Prostate gland (tissue), 2 donors: ENCODE measurements at regions not wholly inside any gene's neighbourhood (a gene's known extent, or its start where the extent isn't known, plus 50 kb on each side); places are given as distances from the start of the nearest gene placed in this dataset.

Experiments
- POLR2AphosphoS5 ChIP-seq: sonication (generic); formaldehyde crosslinking; IDR thresholded peaks from one replicate; pipeline ENCODE4 v1.6.1; 2017; ENCODE audit warnings: antibody characterized with exemption
- TF ChIP-seq, protein P1 (sequence below), 4 experiments: fragments of 200-600 bp in 2 of 4; fragments of 450-650 bp in 2 of 4; sonication (generic) in 2 of 4; IDR thresholded peaks; 1 replicate in 3 of 4; 2 replicates in 1 of 4; pipeline ENCODE4 v1.5.1; 2016 to 2019; ENCODE audit warnings: antibody characterized with exemption in 4 of 4, mild to moderate bottlenecking in 2 of 4, moderate library complexity in 2 of 4

DNA sequence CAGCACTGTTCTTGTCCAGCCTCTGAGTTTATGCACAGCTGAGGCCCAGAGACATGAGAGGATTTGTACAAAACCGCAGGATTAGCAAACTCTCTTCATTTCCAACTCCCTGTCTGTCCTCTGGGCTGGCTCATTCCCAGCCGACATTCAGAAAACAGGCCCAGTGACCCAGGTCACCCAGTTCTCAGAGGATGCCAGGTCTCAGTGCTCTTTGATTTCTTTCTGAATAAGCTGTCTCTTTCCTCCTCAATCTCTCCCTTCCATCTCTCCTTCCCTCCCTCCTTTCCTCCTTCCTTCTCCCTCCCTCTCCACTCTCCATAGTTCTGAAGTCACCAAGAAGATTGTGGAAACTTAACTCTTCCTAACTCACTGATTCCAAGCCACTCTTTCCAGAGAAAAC is 372.7 kb upstream of the SULF2 start:
- TF ChIP-seq, protein P1, sequence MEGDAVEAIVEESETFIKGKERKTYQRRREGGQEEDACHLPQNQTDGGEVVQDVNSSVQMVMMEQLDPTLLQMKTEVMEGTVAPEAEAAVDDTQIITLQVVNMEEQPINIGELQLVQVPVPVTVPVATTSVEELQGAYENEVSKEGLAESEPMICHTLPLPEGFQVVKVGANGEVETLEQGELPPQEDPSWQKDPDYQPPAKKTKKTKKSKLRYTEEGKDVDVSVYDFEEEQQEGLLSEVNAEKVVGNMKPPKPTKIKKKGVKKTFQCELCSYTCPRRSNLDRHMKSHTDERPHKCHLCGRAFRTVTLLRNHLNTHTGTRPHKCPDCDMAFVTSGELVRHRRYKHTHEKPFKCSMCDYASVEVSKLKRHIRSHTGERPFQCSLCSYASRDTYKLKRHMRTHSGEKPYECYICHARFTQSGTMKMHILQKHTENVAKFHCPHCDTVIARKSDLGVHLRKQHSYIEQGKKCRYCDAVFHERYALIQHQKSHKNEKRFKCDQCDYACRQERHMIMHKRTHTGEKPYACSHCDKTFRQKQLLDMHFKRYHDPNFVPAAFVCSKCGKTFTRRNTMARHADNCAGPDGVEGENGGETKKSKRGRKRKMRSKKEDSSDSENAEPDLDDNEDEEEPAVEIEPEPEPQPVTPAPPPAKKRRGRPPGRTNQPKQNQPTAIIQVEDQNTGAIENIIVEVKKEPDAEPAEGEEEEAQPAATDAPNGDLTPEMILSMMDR (IDR thresholded peaks at IDR 0.05) = no peak
- no peak for TF ChIP-seq POLR2AphosphoS5
